IPS-15b (cell line): ENCODE measurements at regions not wholly inside any gene's neighbourhood (a gene's known extent, or its start where the extent isn't known, plus 50 kb on each side); places are given as distances from the start of the nearest gene placed in this dataset.

Source experiments
- H3K27me3 ChIP-seq: one replicate; pipeline ENCODE4 v1.6.1; 2013; ENCODE audit warnings: low read length; ENCODE audit not compliant: control insufficient read depth, insufficient read depth
- H3K36me3 ChIP-seq: one replicate; pipeline ENCODE4 v1.6.1; 2013; ENCODE audit warnings: low read length; ENCODE audit not compliant: control insufficient read depth, insufficient read depth
- H3K4me1 ChIP-seq: one replicate; pipeline ENCODE4 v1.6.1; 2013; ENCODE audit warnings: mild to moderate bottlenecking, low read length; ENCODE audit not compliant: control insufficient read depth, insufficient read depth
- H3K4me3 ChIP-seq: one replicate; pipeline ENCODE4 v1.5.1; 2013; ENCODE audit warnings: low read depth, low read length
- H3K9ac ChIP-seq: one replicate; pipeline ENCODE4 v1.6.1; 2013; ENCODE audit warnings: low read depth, mild to moderate bottlenecking, low read length
- H3K9me3 ChIP-seq: one replicate; pipeline ENCODE4 v1.6.1; 2013; ENCODE audit warnings: mild to moderate bottlenecking, low read length; ENCODE audit not compliant: control insufficient read depth, insufficient read depth

- no peaks in the 10 kb centered on the region for H3K27me3 ChIP-seq
- no peak overlapping the region for H3K4me3 ChIP-seq
- H3K9me3 ChIP-seq = no peaks in the 10 kb centered on the region
- no peak overlapping the region for H3K9ac ChIP-seq
- peaks cover 7% of the 10 kb centered on the region for H3K4me1 ChIP-seq
- H3K36me3 ChIP-seq = no peaks in the 10 kb centered on the region
Observed at GRCh38 chr6:71473926-71474325, 185.3 kb downstream of the OGFRL1 start.

DNA sequence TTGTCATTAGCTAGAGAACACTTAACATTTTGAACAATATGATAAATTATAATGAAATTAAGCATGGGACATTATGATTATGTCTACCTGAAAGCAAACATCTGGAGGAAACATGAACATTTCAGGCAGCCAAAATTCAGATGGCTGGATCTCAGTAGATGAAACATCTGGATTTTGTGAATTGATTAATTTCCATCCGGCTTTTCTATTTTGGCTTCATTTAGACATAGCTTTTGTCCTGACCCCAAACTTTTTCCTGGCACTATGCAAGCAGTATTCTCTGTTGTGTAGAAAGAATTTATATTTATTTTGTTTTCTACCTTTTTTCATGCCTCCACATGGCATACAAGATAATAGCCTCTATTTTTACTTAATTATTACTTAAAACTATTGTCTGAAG lies 186.3 kb downstream of the OGFRL1 start:
- no peaks in the 10 kb centered on the region for H3K36me3 ChIP-seq
- no peaks in the 10 kb centered on the region for H3K27me3 ChIP-seq
- H3K4me1 ChIP-seq = peaks cover 7% of the 10 kb centered on the region
- no peaks in the 10 kb centered on the region for H3K9me3 ChIP-seq
- no peak overlapping the region for H3K9ac ChIP-seq
- no peak overlapping the region for H3K4me3 ChIP-seq

- H3K27me3 ChIP-seq = no peaks in the 10 kb centered on the region
- H3K4me3 ChIP-seq = no peak overlapping the region
- H3K4me1 ChIP-seq = peaks cover 7% of the 10 kb centered on the region
- no peak overlapping the region for H3K9ac ChIP-seq
- H3K36me3 ChIP-seq = no peaks in the 10 kb centered on the region
- no peaks in the 10 kb centered on the region for H3K9me3 ChIP-seq
Observed at GRCh38 chr6:71476371-71476770, 187.8 kb downstream of the OGFRL1 start.

DNA sequence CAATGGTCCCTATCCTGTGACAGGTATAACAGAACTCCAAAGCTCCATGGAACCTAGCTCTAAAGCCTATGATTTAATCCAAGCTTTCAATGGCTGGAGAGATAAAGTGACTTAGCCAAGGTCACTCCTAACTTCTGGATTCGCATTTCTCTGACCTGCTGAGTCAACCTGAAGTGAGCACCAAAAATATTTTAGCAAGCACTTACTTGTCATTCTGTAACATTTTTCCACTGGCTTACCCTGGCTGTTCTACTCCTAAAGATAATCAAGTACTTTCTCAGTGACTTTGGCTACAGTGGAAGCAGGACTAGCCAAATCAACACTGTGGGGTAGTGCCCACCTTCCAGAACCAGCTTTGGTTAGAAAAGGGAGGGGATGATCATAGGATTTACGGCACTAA lies 188.3 kb downstream of the OGFRL1 start:
- Histone ChIP-seq H3K36me3 (no peaks in the 10 kb centered on the region), H3K4me1 (peaks cover 7% of the 10 kb centered on the region), H3K4me3 (no peak overlapping the region), H3K27me3 (no peaks in the 10 kb centered on the region), H3K9ac (no peak overlapping the region), H3K9me3 (no peaks in the 10 kb centered on the region)

DNA sequence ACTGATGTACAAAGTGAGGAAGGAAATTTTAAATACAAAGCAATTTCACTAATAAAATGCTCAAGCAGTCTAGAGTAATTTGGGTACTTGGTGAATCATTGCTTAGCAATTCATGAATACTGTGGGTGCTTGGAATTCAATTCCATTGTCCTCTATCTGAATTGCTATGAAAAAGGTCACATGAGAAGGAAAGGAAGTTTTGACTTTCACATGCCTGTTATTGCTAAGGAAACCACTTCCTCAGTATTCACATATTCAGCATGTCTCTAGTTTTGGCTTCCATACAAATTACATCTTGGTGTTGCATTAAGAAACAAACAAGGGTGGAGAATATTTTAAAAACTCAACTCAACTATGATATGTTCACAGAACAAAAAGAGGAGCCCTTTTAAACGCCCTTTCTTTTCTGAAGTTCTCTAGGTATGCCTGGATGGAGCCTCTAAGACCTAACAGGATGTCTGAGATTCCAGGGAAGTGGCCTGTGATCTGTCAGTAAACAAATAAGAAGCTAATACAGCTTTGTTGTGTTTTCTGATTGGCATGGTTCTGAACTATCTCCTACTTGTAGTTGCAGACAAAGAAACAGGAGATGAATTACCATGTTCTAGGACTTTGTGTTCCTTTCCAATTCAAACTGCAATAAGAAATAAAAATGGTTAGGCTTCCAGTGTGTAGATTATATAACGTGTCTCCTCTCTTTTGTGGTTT lies 190.4 kb downstream of the OGFRL1 start:
- peaks cover 7% of the 10 kb centered on the region for H3K4me1 ChIP-seq
- H3K9ac ChIP-seq = no peak overlapping the region
- H3K36me3 ChIP-seq = no peaks in the 10 kb centered on the region
- H3K4me3 ChIP-seq = no peak overlapping the region
- H3K27me3 ChIP-seq = no peaks in the 10 kb centered on the region
- no peaks in the 10 kb centered on the region for H3K9me3 ChIP-seq

DNA sequence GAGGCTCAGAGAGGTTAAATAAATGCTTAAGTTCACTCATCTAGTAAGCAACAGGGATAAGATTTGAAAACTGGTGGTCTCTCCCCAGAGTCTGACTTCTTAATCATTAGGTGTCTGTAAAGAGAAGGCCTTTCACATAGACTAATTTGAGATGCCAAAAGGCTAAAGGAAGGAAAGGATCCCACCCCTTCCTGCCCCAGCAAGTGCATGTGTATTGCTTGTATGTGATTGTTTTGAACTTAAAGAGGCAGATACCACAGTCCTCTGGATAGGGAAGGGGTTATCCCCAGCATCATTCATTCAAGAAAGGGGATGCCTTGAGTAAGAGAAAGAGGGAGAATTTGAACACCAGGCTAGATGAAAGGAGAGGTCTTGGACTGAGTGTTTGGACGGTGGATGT lies 192.0 kb downstream of the OGFRL1 start:
- Histone ChIP-seq H3K9ac (no peak overlapping the region), H3K4me1 (peaks cover 7% of the 10 kb centered on the region), H3K27me3 (no peaks in the 10 kb centered on the region), H3K36me3 (no peaks in the 10 kb centered on the region), H3K9me3 (no peaks in the 10 kb centered on the region), H3K4me3 (no peak overlapping the region)

DNA sequence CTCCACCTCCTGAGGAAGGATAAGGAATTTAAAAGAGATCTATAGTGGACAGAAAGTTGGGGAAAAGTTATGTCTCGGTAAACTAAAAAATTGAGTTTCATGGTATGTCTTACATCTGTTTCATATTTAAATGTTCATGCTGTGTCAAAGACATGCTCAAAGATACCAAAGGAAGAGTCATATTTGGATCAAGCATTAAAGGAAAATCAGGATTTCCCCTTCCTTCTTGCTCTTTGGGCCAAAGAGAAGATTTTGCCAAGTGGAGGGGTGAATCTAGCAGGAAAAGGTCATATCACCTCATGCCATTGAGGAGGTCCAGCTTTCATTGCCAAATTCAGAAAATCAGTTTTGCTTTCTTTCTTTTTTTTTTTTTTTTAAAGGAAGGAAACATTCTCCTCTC lies 192.4 kb downstream of the OGFRL1 start:
- H3K4me1 ChIP-seq = peaks cover 7% of the 10 kb centered on the region
- H3K9ac ChIP-seq = no peak overlapping the region
- H3K27me3 ChIP-seq = no peaks in the 10 kb centered on the region

DNA sequence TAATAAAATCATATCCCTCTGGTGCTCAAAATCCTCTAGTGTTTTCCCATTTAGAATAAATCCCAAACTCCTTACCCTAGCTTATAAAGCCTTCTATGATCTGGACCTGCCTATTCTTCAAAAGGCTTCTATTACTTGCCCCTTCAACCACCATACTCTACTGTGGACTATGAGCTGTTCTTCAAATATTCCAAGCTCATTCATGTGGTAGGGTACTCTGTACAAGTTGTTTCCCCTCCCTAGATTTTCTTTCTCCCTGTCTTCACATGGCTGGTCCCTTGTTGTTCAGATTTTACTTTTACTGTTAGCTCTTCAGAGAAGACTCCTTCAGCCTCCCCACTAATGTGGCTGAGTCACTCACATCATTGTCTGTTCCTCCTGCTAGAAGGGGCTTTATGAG lies 193.2 kb downstream of the OGFRL1 start:
- no peak overlapping the region for H3K4me3 ChIP-seq
- peaks cover 7% of the 10 kb centered on the region for H3K4me1 ChIP-seq
- H3K9me3 ChIP-seq = no peaks in the 10 kb centered on the region
- H3K9ac ChIP-seq = no peak overlapping the region
- no peaks in the 10 kb centered on the region for H3K27me3 ChIP-seq
- no peaks in the 10 kb centered on the region for H3K36me3 ChIP-seq

More for the DNA sequence above, 192.4 kb downstream of the OGFRL1 start:
- Histone ChIP-seq H3K36me3 (no peaks in the 10 kb centered on the region), H3K9me3 (no peaks in the 10 kb centered on the region), H3K4me3 (no peak overlapping the region)

DNA sequence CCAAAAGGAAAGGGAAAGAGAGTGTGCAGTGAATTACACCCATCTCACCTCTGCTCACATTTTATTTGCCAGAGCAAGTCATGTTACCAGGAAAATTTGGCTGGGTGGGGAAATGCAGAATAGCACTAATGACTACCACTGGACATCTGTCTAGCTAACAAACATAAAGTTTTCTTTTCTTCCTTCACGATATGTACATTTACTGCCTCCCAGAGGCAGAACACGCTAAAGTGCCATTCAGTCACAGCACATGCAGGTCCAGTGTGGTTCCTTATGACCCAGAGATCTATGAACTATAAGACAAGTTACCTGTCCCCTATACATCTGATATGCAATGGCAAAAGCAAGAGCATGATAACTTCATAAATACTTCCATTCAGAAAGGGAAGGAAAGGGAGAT lies 194.1 kb downstream of the OGFRL1 start:
- H3K9me3 ChIP-seq = no peaks in the 10 kb centered on the region
- no peaks in the 10 kb centered on the region for H3K27me3 ChIP-seq
- no peaks in the 10 kb centered on the region for H3K36me3 ChIP-seq
- H3K4me3 ChIP-seq = no peak overlapping the region
- H3K9ac ChIP-seq = no peak overlapping the region
- peaks cover 7% of the 10 kb centered on the region for H3K4me1 ChIP-seq

- Histone ChIP-seq H3K36me3 (no peaks in the 10 kb centered on the region), H3K9ac (no peak overlapping the region), H3K4me1 (peaks cover 2% of the 10 kb centered on the region), H3K27me3 (no peaks in the 10 kb centered on the region), H3K9me3 (no peaks in the 10 kb centered on the region), H3K4me3 (no peak overlapping the region)
Observed at GRCh38 chr6:71486461-71486860, 197.8 kb downstream of the OGFRL1 start.

GRCh38 chr6:71488186-71488585 lies 199.6 kb downstream of the OGFRL1 start:
- Histone ChIP-seq H3K36me3 (no peaks in the 10 kb centered on the region), H3K9me3 (no peaks in the 10 kb centered on the region), H3K4me3 (no peak overlapping the region), H3K4me1 (peaks cover 2% of the 10 kb centered on the region), H3K9ac (no peak overlapping the region), H3K27me3 (no peaks in the 10 kb centered on the region)

DNA sequence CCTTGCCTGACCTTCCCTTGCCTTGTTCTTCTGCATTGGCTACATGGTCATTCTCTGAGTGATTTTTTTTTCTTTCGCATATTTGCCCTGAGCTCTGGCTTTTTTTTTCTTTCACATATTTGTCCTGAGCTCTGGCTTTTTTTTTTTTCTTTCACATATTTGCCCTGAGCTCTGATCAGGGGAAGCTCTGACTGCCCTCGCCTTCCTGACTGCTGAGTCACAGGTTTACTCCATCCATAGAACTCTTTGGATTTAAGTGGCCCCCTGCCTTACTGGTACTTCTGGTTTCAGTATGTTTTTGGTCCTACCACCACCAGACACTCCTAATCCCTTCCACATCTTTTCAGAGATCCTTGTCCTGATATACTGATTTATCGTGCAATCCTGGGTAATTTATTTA lies 201.1 kb downstream of the OGFRL1 start:
- no peak overlapping the region for H3K9ac ChIP-seq
- no peaks in the 10 kb centered on the region for H3K9me3 ChIP-seq
- H3K4me1 ChIP-seq = peaks cover 2% of the 10 kb centered on the region
- H3K36me3 ChIP-seq = no peaks in the 10 kb centered on the region
- H3K4me3 ChIP-seq = no peak overlapping the region
- no peaks in the 10 kb centered on the region for H3K27me3 ChIP-seq
